ENCODE measurements at regions not wholly inside any gene's neighbourhood (a gene's known extent, or its start where the extent isn't known, plus 50 kb on each side); places are given as distances from the start of the nearest gene placed in this dataset.

DNA sequence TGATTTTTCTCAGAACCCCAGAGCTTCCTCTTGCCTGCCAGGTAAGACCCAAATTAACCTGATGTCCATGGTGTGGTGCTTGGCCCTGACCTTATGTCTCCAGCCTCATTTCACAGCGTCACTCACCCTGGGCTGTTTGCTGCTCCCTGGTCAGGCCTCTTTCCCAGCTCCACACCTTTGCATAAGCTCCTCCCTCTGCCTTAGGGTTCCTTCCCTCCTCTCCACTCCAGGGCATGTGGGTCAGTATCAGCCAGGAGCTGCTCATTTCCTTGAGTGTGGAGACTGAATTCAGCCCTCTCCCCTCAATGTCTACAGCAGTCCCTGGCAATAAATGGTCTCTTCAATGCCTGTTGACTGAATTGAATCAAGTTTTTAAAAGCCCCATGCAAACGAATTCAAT lies 75.6 kb upstream of the ANKRD34C start:
- Histone ChIP-seq H3K9me3 (no peaks in the 10 kb centered on the region), H3K36me3 (ENCODE audit: low read depth) (no peaks in the 10 kb centered on the region), H3K4me1 (ENCODE audit: low read depth) (no peaks in the 10 kb centered on the region), H3K4me3 (no peak overlapping the region)
- TF ChIP-seq, protein P1, sequence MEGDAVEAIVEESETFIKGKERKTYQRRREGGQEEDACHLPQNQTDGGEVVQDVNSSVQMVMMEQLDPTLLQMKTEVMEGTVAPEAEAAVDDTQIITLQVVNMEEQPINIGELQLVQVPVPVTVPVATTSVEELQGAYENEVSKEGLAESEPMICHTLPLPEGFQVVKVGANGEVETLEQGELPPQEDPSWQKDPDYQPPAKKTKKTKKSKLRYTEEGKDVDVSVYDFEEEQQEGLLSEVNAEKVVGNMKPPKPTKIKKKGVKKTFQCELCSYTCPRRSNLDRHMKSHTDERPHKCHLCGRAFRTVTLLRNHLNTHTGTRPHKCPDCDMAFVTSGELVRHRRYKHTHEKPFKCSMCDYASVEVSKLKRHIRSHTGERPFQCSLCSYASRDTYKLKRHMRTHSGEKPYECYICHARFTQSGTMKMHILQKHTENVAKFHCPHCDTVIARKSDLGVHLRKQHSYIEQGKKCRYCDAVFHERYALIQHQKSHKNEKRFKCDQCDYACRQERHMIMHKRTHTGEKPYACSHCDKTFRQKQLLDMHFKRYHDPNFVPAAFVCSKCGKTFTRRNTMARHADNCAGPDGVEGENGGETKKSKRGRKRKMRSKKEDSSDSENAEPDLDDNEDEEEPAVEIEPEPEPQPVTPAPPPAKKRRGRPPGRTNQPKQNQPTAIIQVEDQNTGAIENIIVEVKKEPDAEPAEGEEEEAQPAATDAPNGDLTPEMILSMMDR (IDR thresholded peaks at IDR 0.05), result no peak
- intact Hi-C loops (cut with DNase I, micrococcal nuclease), result no loop called here
- DNase-seq, result no peak
- ATAC-seq, result no peak

DNA sequence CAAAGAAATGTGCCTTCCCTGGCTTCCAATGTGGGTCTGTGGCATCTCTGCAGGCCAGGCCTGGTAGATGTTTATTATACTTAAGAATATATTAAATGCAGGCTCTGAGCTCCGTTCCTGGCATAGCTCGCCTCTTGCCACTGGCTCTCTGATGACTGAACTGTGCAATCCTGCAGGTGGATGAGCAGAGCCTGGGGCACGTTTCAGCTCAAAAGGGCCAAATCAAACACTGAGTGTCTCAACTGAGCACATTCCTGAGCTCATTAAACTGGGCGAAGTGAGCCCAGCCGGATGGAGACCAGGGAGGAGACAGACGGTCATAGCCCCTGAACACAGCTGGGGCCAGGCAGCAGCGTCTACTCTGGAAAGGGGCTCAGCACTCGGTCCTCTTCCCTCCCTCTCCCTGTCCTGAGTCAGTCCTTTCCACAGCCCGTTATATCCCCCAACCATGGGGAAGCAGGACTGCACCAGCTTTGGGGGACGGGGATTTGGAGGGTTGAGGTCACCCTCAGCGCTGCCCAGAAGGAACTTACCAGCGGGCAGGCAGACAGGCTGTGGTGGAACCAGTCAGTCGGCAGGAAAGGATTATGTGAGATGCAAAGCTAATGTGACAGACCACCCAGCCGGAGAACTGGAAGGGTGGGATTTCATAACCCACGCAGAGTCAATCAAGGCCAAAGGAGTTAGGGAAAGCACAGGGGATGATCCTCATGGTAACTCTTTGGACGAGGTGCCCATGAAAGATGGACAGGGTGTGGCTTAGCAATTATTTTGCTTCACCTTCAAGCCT lies 77.4 kb upstream of the ANKRD34C start:
- H3K36me3 ChIP-seq (ENCODE audit: low read depth), result no peaks in the 10 kb centered on the region
- H3K9me3 ChIP-seq, result no peaks in the 10 kb centered on the region
- TF ChIP-seq, protein P1 (IDR thresholded peaks at IDR 0.05), result no peak
- ATAC-seq (no peak), DNase-seq (no peak)
- no peak overlapping the region for H3K4me3 ChIP-seq
- no peaks in the 10 kb centered on the region for H3K4me1 ChIP-seq (ENCODE audit: low read depth)
- intact Hi-C loops (cut with DNase I, micrococcal nuclease), result no loop called here

DNA sequence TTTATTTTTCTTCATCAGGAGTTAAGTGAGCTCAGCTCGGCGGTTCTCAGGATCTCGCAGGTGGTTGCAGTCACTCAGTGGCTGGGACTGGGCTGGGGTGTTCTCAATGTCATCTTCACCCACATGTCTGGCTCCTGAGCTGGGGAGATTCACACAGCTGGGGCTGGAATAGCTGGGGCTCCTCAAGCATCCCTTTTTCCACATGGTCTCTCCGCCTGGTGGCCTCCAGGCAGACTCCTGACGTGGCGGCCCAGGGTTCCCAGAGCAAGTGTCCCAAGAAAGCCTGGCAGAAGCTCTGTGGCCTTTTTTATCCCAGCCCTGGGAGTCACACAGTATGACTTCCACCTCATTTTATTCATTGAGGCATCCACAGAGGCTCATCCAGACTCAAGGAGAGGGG lies 84.1 kb upstream of the ANKRD34C start:
- no peak overlapping the region for H3K4me3 ChIP-seq
- H3K4me1 ChIP-seq (ENCODE audit: low read depth), result no peaks in the 10 kb centered on the region
- ATAC-seq (no peak), DNase-seq (no peak)
- TF ChIP-seq, protein P1 (IDR thresholded peaks at IDR 0.05), result no peak
- no peaks in the 10 kb centered on the region for H3K36me3 ChIP-seq (ENCODE audit: low read depth)
- intact Hi-C loops (cut with DNase I, micrococcal nuclease), result no loop called here
- no peaks in the 10 kb centered on the region for H3K9me3 ChIP-seq

DNA sequence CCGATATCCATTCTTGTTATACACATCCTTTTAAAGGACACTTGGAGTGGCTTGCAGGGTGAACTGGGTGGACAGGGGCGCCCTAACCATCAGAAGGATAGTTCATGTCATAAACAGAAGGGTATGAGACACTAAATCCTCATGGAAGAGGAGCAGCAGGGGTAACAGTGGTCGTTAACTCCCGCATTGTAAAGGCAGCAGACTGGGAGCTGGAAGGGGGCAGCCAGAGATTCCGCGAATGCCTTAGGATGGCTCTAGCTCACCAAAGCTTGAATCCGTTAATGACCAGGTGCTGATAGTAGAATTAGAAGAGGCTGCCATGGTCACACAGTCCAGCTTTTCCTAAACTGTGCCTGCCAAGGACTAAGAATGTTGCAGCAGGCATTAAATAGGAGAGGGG lies 85.2 kb upstream of the ANKRD34C start:
- DNase-seq, result no peak
- TF ChIP-seq, protein P1 (IDR thresholded peaks at IDR 0.05), result no peak
- ATAC-seq, result no peak
- H3K9me3 ChIP-seq, result no peaks in the 10 kb centered on the region
- no peak overlapping the region for H3K4me3 ChIP-seq
- H3K4me1 ChIP-seq (ENCODE audit: low read depth), result no peaks in the 10 kb centered on the region
- intact Hi-C loops (cut with DNase I, micrococcal nuclease), result no loop called here
- H3K36me3 ChIP-seq (ENCODE audit: low read depth), result no peaks in the 10 kb centered on the region

DNA sequence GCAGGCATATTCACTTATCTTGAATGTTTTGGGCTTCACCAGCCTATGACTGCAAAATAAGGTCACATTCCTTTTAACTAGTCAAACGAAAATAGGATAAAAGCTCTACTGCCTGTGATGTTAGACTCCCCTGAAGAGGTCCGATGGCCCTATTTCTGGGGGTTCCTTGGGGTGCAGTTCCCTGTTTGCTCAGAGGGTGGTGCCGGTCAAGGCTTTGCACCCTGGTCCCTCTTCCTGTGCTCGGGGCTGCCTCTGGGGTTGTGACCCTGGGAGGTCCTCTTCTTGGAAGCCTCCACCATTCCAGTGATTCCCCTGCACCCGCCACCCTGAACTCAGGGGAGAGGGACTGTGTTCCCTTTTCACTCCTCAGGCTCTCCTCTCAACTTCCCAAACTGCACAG lies 86.7 kb upstream of the ANKRD34C start:
- no peaks in the 10 kb centered on the region for H3K9me3 ChIP-seq
- TF ChIP-seq, protein P1 (IDR thresholded peaks at IDR 0.05), result no peak
- ATAC-seq (no peak), DNase-seq (no peak)
- H3K4me1 ChIP-seq (ENCODE audit: low read depth), result no peaks in the 10 kb centered on the region
- H3K4me3 ChIP-seq, result no peak overlapping the region
- intact Hi-C loops (cut with DNase I, micrococcal nuclease), result no loop called here
- no peaks in the 10 kb centered on the region for H3K36me3 ChIP-seq (ENCODE audit: low read depth)
